NCI-H1092 (cell line): ENCODE measurements at regions not wholly inside any gene's neighbourhood (a gene's known extent, or its start where the extent isn't known, plus 50 kb on each side); places are given as distances from the start of the nearest gene placed in this dataset.
"Not testable (repeated sequence)": the region's sequence is repeated elsewhere in the genome, so short reads cannot be mapped to it uniquely, and the experiment has no call there.

Experiments used
- DNase-seq: peaks from one replicate; lab custom pipeline; 2025; lab: John Stamatoyannopoulos, UW

GRCh38 chr15:69862540-69862939, 235.2 kb downstream of the TLE3 start:
- DNase-seq, result no peak

GRCh38 chr15:69863446-69863845, 234.3 kb downstream of the TLE3 start:
- no peak for DNase-seq

GRCh38 chr15:69865369-69865768, 232.3 kb downstream of the TLE3 start:
- no peak for DNase-seq

GRCh38 chr15:69868756-69869155, 229.0 kb downstream of the TLE3 start:
- no peak for DNase-seq

- DNase-seq, result no peak
Measured at GRCh38 chr15:69869291-69869690, 228.4 kb downstream of the TLE3 start.

GRCh38 chr15:69869881-69870505, 227.7 kb downstream of the TLE3 start:
- no peak for DNase-seq

GRCh38 chr15:69871511-69872134, 226.1 kb downstream of the TLE3 start:
- no peak for DNase-seq

- DNase-seq, result no peak
Measured at GRCh38 chr15:69873807-69874206, 223.9 kb downstream of the TLE3 start.

- no peak for DNase-seq
Measured at GRCh38 chr15:69874321-69874720, 223.4 kb downstream of the TLE3 start.

GRCh38 chr15:69876064-69876940, 221.4 kb downstream of the TLE3 start:
- no peak for DNase-seq

- not testable (repeated sequence) for DNase-seq
Measured at GRCh38 chr15:69879963-69880362, 217.8 kb downstream of the TLE3 start.

GRCh38 chr15:69880571-69881301, 217.0 kb downstream of the TLE3 start:
- no peak for DNase-seq

GRCh38 chr15:69881302-69881670, 216.4 kb downstream of the TLE3 start:
- DNase-seq, result no peak

- DNase-seq, result no peak
Measured at GRCh38 chr15:69881766-69882165, 216.0 kb downstream of the TLE3 start.

- DNase-seq, result no peak
Measured at GRCh38 chr15:69883306-69883705, 214.4 kb downstream of the TLE3 start.

GRCh38 chr15:69885173-69885955, 212.4 kb downstream of the TLE3 start:
- DNase-seq, result no peak

- no peak for DNase-seq
Measured at GRCh38 chr15:69887009-69887408, 210.7 kb downstream of the TLE3 start.

GRCh38 chr15:69887553-69887952, 210.2 kb downstream of the TLE3 start:
- DNase-seq, result no peak

GRCh38 chr15:69888406-69888805, 209.3 kb downstream of the TLE3 start:
- DNase-seq, result no peak

GRCh38 chr15:69891070-69891536, 206.6 kb downstream of the TLE3 start:
- DNase-seq, result no peak

GRCh38 chr15:69891606-69892005, 206.1 kb downstream of the TLE3 start:
- DNase-seq, result no peak
